DND-41 (cell line): ENCODE measurements at regions not wholly inside any gene's neighbourhood (a gene's known extent, or its start where the extent isn't known, plus 50 kb on each side); places are given as distances from the start of the nearest gene placed in this dataset.

Experiments
- ATAC-seq: fragments of 200-7000 bp; cut with Tn5 transposase; 3 replicates; pipeline ENCODE4 v1.9.1; 2021; ENCODE audit warnings: low read depth; ENCODE audit not compliant: insufficient read depth
- DNase-seq: peaks from one replicate; pipeline ENCODE4 v3.0.0-alpha.2; 2020
- H2AFZ ChIP-seq: 2 replicates; pipeline ENCODE4 v1.6.0; 2012; ENCODE audit warnings: low read depth, low read length
- H3K27ac ChIP-seq: 2 replicates; pipeline ENCODE4 v1.5.1; 2012; ENCODE audit warnings: low read length, inconsistent platforms
- H3K27me3 ChIP-seq: fragments of 200-600 bp; sonication (generic); 2 replicates; pipeline ENCODE4 v1.6.0; 2012; ENCODE audit warnings: low read length, mild to moderate bottlenecking, inconsistent platforms; ENCODE audit not compliant: insufficient read depth, poor library complexity
- H3K36me3 ChIP-seq: 2 replicates; pipeline ENCODE4 v1.5.1; 2012; ENCODE audit warnings: low read length, inconsistent platforms; ENCODE audit not compliant: insufficient read depth
- H3K4me1 ChIP-seq: 2 replicates; pipeline ENCODE4 v1.5.1; 2012; ENCODE audit warnings: mild to moderate bottlenecking, low read length; ENCODE audit not compliant: insufficient read depth
- H3K4me2 ChIP-seq: 2 replicates; pipeline ENCODE4 v1.6.0; 2012; ENCODE audit warnings: mild to moderate bottlenecking, moderate library complexity, low read length, inconsistent platforms; ENCODE audit not compliant: insufficient read depth
- H3K4me3 ChIP-seq, 2 experiments: fragments of 200-600 bp in 1 of 2; shearing (Covaris generic) in 1 of 2; 2 replicates each; pipeline ENCODE4 v1.5.1; 2012 to 2016; ENCODE audit warnings: inconsistent platforms in 2 of 2, low read length in 2 of 2, mild to moderate bottlenecking in 2 of 2, low read depth in 1 of 2, moderate library complexity in 1 of 2
- H3K79me2 ChIP-seq: 2 replicates; pipeline ENCODE4 v1.6.0; 2012; ENCODE audit warnings: low read length, inconsistent platforms; ENCODE audit not compliant: insufficient read depth
- H3K9ac ChIP-seq: 2 replicates; pipeline ENCODE4 v1.6.0; 2012; ENCODE audit warnings: low read depth, mild to moderate bottlenecking, inconsistent platforms, low read length, moderate library complexity
- H3K9me3 ChIP-seq: 2 replicates; pipeline ENCODE4 v1.5.1; 2012; ENCODE audit warnings: low read length, moderate library complexity, mild to moderate bottlenecking, inconsistent platforms; ENCODE audit not compliant: insufficient read depth, severe bottlenecking
- H4K20me1 ChIP-seq: 2 replicates; pipeline ENCODE4 v1.6.0; 2012; ENCODE audit warnings: low read length; ENCODE audit not compliant: insufficient read depth
- CTCF ChIP-seq: IDR thresholded peaks from 2 replicates; pipeline ENCODE4 v1.5.1; 2012; ENCODE audit warnings: borderline replicate concordance, low read length, moderate library complexity, mild to moderate bottlenecking; ENCODE audit not compliant: poor library complexity, severe bottlenecking; ENCODE audit errors: extremely low read depth
- EZH2 ChIP-seq: IDR thresholded peaks from 3 replicates; pipeline ENCODE4 v1.6.1; 2012; ENCODE audit warnings: borderline replicate concordance, low read depth, mild to moderate bottlenecking, moderate library complexity, low read length, inconsistent platforms; ENCODE audit not compliant: severe bottlenecking

GRCh38 chr4:109378511-109378910 lies 55.1 kb upstream of the SEC24B start:
- peaks cover 4% of the 10 kb centered on the region; the same call in 1 of the 2 replicates for H4K20me1 ChIP-seq
- DNase-seq (no peak), ATAC-seq (no peak)
- H3K4me3 ChIP-seq: no peak overlapping the region
- peaks cover 6% of the 10 kb centered on the region for H3K27me3 ChIP-seq
- TF ChIP-seq EZH2: no peak
- no peak for TF ChIP-seq CTCF
- no peak overlapping the region for H3K27ac ChIP-seq
- H2AFZ ChIP-seq: no peak overlapping the region
- no peaks in the 10 kb centered on the region for H3K4me1 ChIP-seq
- H3K4me2 ChIP-seq: no peak overlapping the region
- no peak overlapping the region for H3K9ac ChIP-seq
- no peaks in the 10 kb centered on the region for H3K79me2 ChIP-seq
- H3K36me3 ChIP-seq: no peaks in the 10 kb centered on the region
- H3K9me3 ChIP-seq: no peaks in the 10 kb centered on the region

DNA sequence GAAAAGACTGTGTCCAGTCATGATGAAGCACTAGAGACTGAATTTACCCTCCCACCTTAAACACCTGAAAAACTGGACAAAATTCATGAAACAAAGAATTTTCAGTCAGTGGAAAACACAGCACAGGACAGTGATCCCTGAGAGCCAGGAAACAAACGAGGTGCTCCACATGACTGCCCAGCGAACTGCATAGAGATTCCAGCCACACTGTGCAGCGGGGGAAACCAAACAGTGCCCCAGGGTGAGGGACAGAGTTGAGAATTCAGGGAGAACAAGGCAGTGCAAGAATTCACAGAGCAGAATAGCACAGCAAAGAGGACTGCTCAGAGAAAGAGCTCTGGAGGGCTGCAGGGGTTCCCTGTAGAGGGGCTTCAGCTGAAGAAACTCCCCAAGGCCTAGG lies 55.5 kb upstream of the SEC24B start:
- Histone ChIP-seq H3K4me2 (no peak overlapping the region), H3K9ac (no peak overlapping the region), H3K36me3 (no peaks in the 10 kb centered on the region), H3K27ac (no peak overlapping the region), H4K20me1 (peaks cover 4% of the 10 kb centered on the region; the same call in 1 of the 2 replicates), H2AFZ (no peak overlapping the region), H3K27me3 (peaks cover 6% of the 10 kb centered on the region), H3K4me3 (no peak overlapping the region), H3K79me2 (no peaks in the 10 kb centered on the region), H3K4me1 (no peaks in the 10 kb centered on the region), H3K9me3 (no peaks in the 10 kb centered on the region)
- DNase-seq (no peak), ATAC-seq (no peak)
- TF ChIP-seq EZH2 (no peak), CTCF (no peak)

GRCh38 chr4:109375778-109376414 lies 57.7 kb upstream of the SEC24B start:
- no peak for ATAC-seq
- Histone ChIP-seq H3K79me2 (no peaks in the 10 kb centered on the region), H3K27me3 (peaks cover 6% of the 10 kb centered on the region)

More at GRCh38 chr4:109375778-109376414, 57.7 kb upstream of the SEC24B start:
- Histone ChIP-seq H3K4me1 (no peaks in the 10 kb centered on the region), H3K36me3 (no peaks in the 10 kb centered on the region), H2AFZ (no peak overlapping the region), H4K20me1 (peaks cover 4% of the 10 kb centered on the region; the same call in 1 of the 2 replicates), H3K27ac (no peak overlapping the region), H3K4me2 (no peak overlapping the region), H3K9me3 (no peaks in the 10 kb centered on the region), H3K9ac (no peak overlapping the region), H3K4me3 (no peak overlapping the region)
- no peak for DNase-seq
- TF ChIP-seq CTCF: no peak
- no peak for TF ChIP-seq EZH2
